Cardiac muscle cell (in vitro differentiated cells and primary cell): ENCODE measurements at regions not wholly inside any gene's neighbourhood (a gene's known extent, or its start where the extent isn't known, plus 50 kb on each side); places are given as distances from the start of the nearest gene placed in this dataset.

Source experiments
- DNase-seq, 2 donors: peaks; one replicate each; pipeline versions ENCODE4 v3.0.0 to v3.0.0-alpha.2; 2010 to 2017; ENCODE audit warnings: low read depth in 1 of 2, low spot score in 1 of 2
- H3K27ac ChIP-seq: fragments of 200-600 bp; sonication (generic); 2 replicates; pipeline ENCODE4 v1.5.1; 2016
- H3K27me3 ChIP-seq: fragments of 200-600 bp; sonication (generic); 2 replicates; pipeline ENCODE4 v1.6.0; 2016; ENCODE audit warnings: control low read depth
- H3K36me3 ChIP-seq: fragments of 200-600 bp; sonication (generic); 2 replicates; pipeline ENCODE4 v1.5.1; 2016; ENCODE audit warnings: control low read depth
- H3K4me1 ChIP-seq: fragments of 200-600 bp; sonication (generic); 2 replicates; pipeline ENCODE4 v1.8.1; 2017; ENCODE audit warnings: low read depth, mild to moderate bottlenecking, mixed run types
- H3K4me3 ChIP-seq: fragments of 200-600 bp; sonication (generic); 2 replicates; pipeline ENCODE4 v1.5.1; 2016; ENCODE audit warnings: mild to moderate bottlenecking
- H3K9me3 ChIP-seq: fragments of 200-600 bp; sonication (generic); 2 replicates; pipeline ENCODE4 v1.5.1; 2017; ENCODE audit warnings: low read depth, mild to moderate bottlenecking, control low read depth
- CTCF ChIP-seq: IDR thresholded peaks from 2 replicates; pipeline ENCODE4 v1.5.1; 2012; ENCODE audit warnings: low read depth, mild to moderate bottlenecking, low read length

- Histone ChIP-seq H3K27me3 (no peaks in the 10 kb centered on the region), H3K27ac (no peak overlapping the region), H3K9me3 (no peaks in the 10 kb centered on the region), H3K4me1 (no peaks in the 10 kb centered on the region), H3K36me3 (no peaks in the 10 kb centered on the region), H3K4me3 (no peak overlapping the region)
- DNase-seq = no peak
- no peak for TF ChIP-seq CTCF
Measured at GRCh38 chr2:239600001-239600593, 199.3 kb upstream of the HDAC4 start.

DNA sequence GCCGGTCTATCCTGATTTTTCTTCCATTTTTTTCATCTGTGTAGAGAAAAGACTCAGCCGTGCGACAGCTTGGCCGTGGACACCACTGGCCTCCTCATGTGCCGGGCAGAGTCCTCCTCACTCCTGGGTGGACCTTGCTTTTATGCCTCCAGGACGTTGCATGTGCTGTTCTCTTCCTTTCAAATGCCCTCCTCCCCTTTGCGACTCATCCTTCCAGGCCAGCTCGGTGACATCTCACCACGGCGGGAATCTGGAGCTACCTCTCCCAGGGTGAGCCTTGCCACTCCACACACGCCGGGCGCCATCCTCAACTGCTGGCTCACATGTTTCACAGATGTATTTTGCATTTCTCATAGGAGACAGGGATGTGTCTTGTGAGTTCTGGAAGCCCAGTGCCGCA is 198.5 kb upstream of the HDAC4 start:
- no peaks in the 10 kb centered on the region for H3K27me3 ChIP-seq
- no peaks in the 10 kb centered on the region for H3K4me1 ChIP-seq
- no peaks in the 10 kb centered on the region for H3K9me3 ChIP-seq
- H3K36me3 ChIP-seq = no peaks in the 10 kb centered on the region
- no peak for TF ChIP-seq CTCF
- H3K27ac ChIP-seq = no peak overlapping the region
- DNase-seq = no peak
- no peak overlapping the region for H3K4me3 ChIP-seq

GRCh38 chr2:239598732-239599090 is 197.9 kb upstream of the HDAC4 start:
- H3K9me3 ChIP-seq = no peaks in the 10 kb centered on the region
- no peak for DNase-seq
- no peaks in the 10 kb centered on the region for H3K27me3 ChIP-seq
- TF ChIP-seq CTCF = no peak
- H3K27ac ChIP-seq = no peak overlapping the region
- no peaks in the 10 kb centered on the region for H3K4me1 ChIP-seq
- no peak overlapping the region for H3K4me3 ChIP-seq
- H3K36me3 ChIP-seq = no peaks in the 10 kb centered on the region

DNA sequence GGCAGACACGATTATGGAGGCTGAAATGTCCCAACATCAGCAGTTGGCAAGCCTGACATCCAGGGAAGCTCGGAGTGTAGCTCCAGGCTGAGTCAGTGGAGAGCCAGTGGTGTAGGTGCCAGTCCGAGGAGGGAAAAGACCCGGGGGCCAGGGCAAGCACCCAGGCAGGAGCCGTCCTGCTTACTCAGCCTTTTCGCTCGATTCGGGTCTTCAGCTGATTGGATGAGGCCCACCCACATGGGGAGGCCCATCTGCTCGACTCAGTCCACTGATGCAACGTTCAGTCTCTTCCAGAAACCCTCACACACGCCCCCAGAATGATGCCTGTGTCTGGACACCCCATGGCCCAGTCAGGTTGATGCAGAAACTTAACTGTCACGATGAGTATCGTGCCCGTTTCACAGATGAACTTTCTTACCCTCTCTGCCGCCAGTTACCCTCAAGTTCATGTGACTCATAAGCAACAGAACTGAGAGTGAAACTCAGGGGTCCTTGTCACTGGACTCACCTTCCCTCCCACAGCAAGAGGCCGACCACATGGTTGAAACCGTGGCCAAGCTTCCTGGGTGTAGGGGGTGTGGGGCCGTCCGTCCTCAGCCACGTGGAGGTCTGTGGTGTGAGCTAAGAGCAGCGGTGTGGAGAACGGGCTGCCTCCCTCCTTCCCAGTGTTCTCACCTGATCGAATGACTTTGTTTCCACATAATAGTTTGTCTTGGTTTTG is 197.4 kb upstream of the HDAC4 start:
- H3K9me3 ChIP-seq = no peaks in the 10 kb centered on the region
- no peak for TF ChIP-seq CTCF
- no peak for DNase-seq

GRCh38 chr2:239597216-239597615 is 196.4 kb upstream of the HDAC4 start:
- Histone ChIP-seq H3K36me3 (no peaks in the 10 kb centered on the region), H3K4me1 (no peaks in the 10 kb centered on the region), H3K27me3 (no peaks in the 10 kb centered on the region), H3K27ac (no peak overlapping the region), H3K4me3 (no peak overlapping the region), H3K9me3 (no peaks in the 10 kb centered on the region)
- DNase-seq = no peak
- no peak for TF ChIP-seq CTCF

More for the DNA sequence above, 197.4 kb upstream of the HDAC4 start:
- H3K27ac ChIP-seq = no peak overlapping the region
- H3K27me3 ChIP-seq = no peaks in the 10 kb centered on the region
- no peak overlapping the region for H3K4me3 ChIP-seq
- no peaks in the 10 kb centered on the region for H3K4me1 ChIP-seq
- H3K36me3 ChIP-seq = no peaks in the 10 kb centered on the region
